ENCODE measurements at regions not wholly inside any gene's neighbourhood (a gene's known extent, or its start where the extent isn't known, plus 50 kb on each side); places are given as distances from the start of the nearest gene placed in this dataset.

GRCh38 chr12:38424436-38424835, 107.9 kb downstream of the ALG10B start:
- no peak for TF ChIP-seq ZNF362 (tag by site-specific recombination; IDR thresholded peaks at IDR 0.05)
- TF ChIP-seq, protein P1, sequence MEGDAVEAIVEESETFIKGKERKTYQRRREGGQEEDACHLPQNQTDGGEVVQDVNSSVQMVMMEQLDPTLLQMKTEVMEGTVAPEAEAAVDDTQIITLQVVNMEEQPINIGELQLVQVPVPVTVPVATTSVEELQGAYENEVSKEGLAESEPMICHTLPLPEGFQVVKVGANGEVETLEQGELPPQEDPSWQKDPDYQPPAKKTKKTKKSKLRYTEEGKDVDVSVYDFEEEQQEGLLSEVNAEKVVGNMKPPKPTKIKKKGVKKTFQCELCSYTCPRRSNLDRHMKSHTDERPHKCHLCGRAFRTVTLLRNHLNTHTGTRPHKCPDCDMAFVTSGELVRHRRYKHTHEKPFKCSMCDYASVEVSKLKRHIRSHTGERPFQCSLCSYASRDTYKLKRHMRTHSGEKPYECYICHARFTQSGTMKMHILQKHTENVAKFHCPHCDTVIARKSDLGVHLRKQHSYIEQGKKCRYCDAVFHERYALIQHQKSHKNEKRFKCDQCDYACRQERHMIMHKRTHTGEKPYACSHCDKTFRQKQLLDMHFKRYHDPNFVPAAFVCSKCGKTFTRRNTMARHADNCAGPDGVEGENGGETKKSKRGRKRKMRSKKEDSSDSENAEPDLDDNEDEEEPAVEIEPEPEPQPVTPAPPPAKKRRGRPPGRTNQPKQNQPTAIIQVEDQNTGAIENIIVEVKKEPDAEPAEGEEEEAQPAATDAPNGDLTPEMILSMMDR (tag by site-specific recombination; IDR thresholded peaks at IDR 0.05) = no peak
- TF ChIP-seq YY2 (tag by site-specific recombination; IDR thresholded peaks at IDR 0.05) = no peak
- TF ChIP-seq ZBTB49 (tag by site-specific recombination; IDR thresholded peaks at IDR 0.05; ENCODE audit: low read depth) = no peak
- TF ChIP-seq PRDM10 (tag by site-specific recombination; IDR thresholded peaks at IDR 0.05) = no peak
- TF ChIP-seq ZFP41 (tag by site-specific recombination; IDR thresholded peaks at IDR 0.05; ENCODE audit: borderline replicate concordance) = no peak
- no peak for TF ChIP-seq ZNF660 (tag by site-specific recombination; IDR thresholded peaks at IDR 0.05)
- TF ChIP-seq SCRT1 (tag by site-specific recombination; IDR thresholded peaks at IDR 0.05; ENCODE audit: borderline replicate concordance) = no peak
- TF ChIP-seq ZBTB7A (tag by site-specific recombination; IDR thresholded peaks at IDR 0.05; ENCODE audit: low read depth) = no peak
- no peak for TF ChIP-seq ZNF274 (IDR thresholded peaks at IDR 0.05; ENCODE audit: low read length)
- TF ChIP-seq ZNF274 (tag by site-specific recombination; IDR thresholded peaks at IDR 0.05; ENCODE audit: borderline replicate concordance) = no peak
- TF ChIP-seq, protein P2, sequence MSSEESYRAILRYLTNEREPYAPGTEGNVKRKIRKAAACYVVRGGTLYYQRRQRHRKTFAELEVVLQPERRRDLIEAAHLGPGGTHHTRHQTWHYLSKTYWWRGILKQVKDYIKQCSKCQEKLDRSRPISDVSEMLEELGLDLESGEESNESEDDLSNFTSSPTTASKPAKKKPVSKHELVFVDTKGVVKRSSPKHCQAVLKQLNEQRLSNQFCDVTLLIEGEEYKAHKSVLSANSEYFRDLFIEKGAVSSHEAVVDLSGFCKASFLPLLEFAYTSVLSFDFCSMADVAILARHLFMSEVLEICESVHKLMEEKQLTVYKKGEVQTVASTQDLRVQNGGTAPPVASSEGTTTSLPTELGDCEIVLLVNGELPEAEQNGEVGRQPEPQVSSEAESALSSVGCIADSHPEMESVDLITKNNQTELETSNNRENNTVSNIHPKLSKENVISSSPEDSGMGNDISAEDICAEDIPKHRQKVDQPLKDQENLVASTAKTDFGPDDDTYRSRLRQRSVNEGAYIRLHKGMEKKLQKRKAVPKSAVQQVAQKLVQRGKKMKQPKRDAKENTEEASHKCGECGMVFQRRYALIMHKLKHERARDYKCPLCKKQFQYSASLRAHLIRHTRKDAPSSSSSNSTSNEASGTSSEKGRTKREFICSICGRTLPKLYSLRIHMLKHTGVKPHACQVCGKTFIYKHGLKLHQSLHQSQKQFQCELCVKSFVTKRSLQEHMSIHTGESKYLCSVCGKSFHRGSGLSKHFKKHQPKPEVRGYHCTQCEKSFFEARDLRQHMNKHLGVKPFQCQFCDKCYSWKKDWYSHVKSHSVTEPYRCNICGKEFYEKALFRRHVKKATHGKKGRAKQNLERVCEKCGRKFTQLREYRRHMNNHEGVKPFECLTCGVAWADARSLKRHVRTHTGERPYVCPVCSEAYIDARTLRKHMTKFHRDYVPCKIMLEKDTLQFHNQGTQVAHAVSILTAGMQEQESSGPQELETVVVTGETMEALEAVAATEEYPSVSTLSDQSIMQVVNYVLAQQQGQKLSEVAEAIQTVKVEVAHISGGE (tag by site-specific recombination; conservative IDR thresholded peaks at IDR 0.05; ENCODE audit: low read depth) = no peak
- TF ChIP-seq ZNF266 (tag by site-specific recombination; IDR thresholded peaks at IDR 0.05; ENCODE audit: low read depth) = no peak
